ENCODE measurements at regions not wholly inside any gene's neighbourhood (a gene's known extent, or its start where the extent isn't known, plus 50 kb on each side); places are given as distances from the start of the nearest gene placed in this dataset.

GRCh38 chr5:4989118-4989517, 151.0 kb upstream of the ADAMTS16 start:
- TF ChIP-seq POLR2AphosphoS5 (IDR thresholded peaks at IDR 0.05; ENCODE audit: low read depth, low read length) (no peak), REST (IDR thresholded peaks at IDR 0.05; ENCODE audit: insufficient read depth in 1 of 2, low read depth in 2 of 2, low read length in 2 of 2) (no peak), TAF1 (IDR thresholded peaks at IDR 0.05; ENCODE audit: borderline replicate concordance, insufficient read depth, low read length) (no peak)

Measured in PFSK-1 (cell line).